ENCODE measurements at regions not wholly inside any gene's neighbourhood (a gene's known extent, or its start where the extent isn't known, plus 50 kb on each side); places are given as distances from the start of the nearest gene placed in this dataset.

GRCh38 chr18:44214396-44214795, 466.3 kb upstream of the SETBP1 start:
- Histone ChIP-seq H3K27me3 (ENCODE audit: control insufficient read depth, insufficient read depth, low read length) (no peaks in the 10 kb centered on the region), H3K79me2 (no peaks in the 10 kb centered on the region), H2AFZ (no peak overlapping the region), H3K4me1 (no peaks in the 10 kb centered on the region), H3K4me2 (ENCODE audit: low read length) (no peak overlapping the region), H3K9ac (no peak overlapping the region), H3K36me3 (ENCODE audit: control insufficient read depth, insufficient read depth, low read length) (no peaks in the 10 kb centered on the region), H3K27ac (no peak overlapping the region), H3K9me3 (ENCODE audit: control insufficient read depth, low read length) (no peaks in the 10 kb centered on the region), H3K4me3 (ENCODE audit: low read depth, low read length) (no peak overlapping the region)
- TF ChIP-seq CTCF (IDR thresholded peaks at IDR 0.05), result no peak

- no peaks in the 10 kb centered on the region for H3K27me3 ChIP-seq (ENCODE audit: control insufficient read depth, insufficient read depth, low read length)
- no peak overlapping the region for H3K4me2 ChIP-seq (ENCODE audit: low read length)
- no peak overlapping the region for H3K9ac ChIP-seq
- H3K79me2 ChIP-seq, result no peaks in the 10 kb centered on the region
- no peaks in the 10 kb centered on the region for H3K4me1 ChIP-seq
- H3K27ac ChIP-seq, result no peak overlapping the region
- H3K4me3 ChIP-seq (ENCODE audit: low read depth, low read length), result no peak overlapping the region
- H2AFZ ChIP-seq, result no peak overlapping the region
- H3K9me3 ChIP-seq (ENCODE audit: control insufficient read depth, low read length), result no peaks in the 10 kb centered on the region
- TF ChIP-seq CTCF (IDR thresholded peaks at IDR 0.05), result no peak
- no peaks in the 10 kb centered on the region for H3K36me3 ChIP-seq (ENCODE audit: control insufficient read depth, insufficient read depth, low read length)
These were observed 464.5 kb upstream of the SETBP1 start for GRCh38 chr18:44216169-44216568.

- no peaks in the 10 kb centered on the region for H3K4me1 ChIP-seq
- no peak overlapping the region for H3K27ac ChIP-seq
- no peak overlapping the region for H2AFZ ChIP-seq
- no peaks in the 10 kb centered on the region for H3K27me3 ChIP-seq (ENCODE audit: control insufficient read depth, insufficient read depth, low read length)
- TF ChIP-seq CTCF (IDR thresholded peaks at IDR 0.05), result no peak
- no peak overlapping the region for H3K4me2 ChIP-seq (ENCODE audit: low read length)
- H3K79me2 ChIP-seq, result no peaks in the 10 kb centered on the region
- no peak overlapping the region for H3K4me3 ChIP-seq (ENCODE audit: low read depth, low read length)
- H3K36me3 ChIP-seq (ENCODE audit: control insufficient read depth, insufficient read depth, low read length), result no peaks in the 10 kb centered on the region
- no peaks in the 10 kb centered on the region for H3K9me3 ChIP-seq (ENCODE audit: control insufficient read depth, low read length)
- no peak overlapping the region for H3K9ac ChIP-seq
These were observed 453.2 kb upstream of the SETBP1 start for GRCh38 chr18:44227501-44227900.

- no peaks in the 10 kb centered on the region for H3K36me3 ChIP-seq (ENCODE audit: control insufficient read depth, insufficient read depth, low read length)
- H3K27ac ChIP-seq, result no peak overlapping the region
- no peak overlapping the region for H3K9ac ChIP-seq
- H3K27me3 ChIP-seq (ENCODE audit: control insufficient read depth, insufficient read depth, low read length), result no peaks in the 10 kb centered on the region
- TF ChIP-seq CTCF (IDR thresholded peaks at IDR 0.05), result no peak
- H3K4me3 ChIP-seq (ENCODE audit: low read depth, low read length), result no peak overlapping the region
- no peak overlapping the region for H3K4me2 ChIP-seq (ENCODE audit: low read length)
- H3K79me2 ChIP-seq, result no peaks in the 10 kb centered on the region
- no peak overlapping the region for H2AFZ ChIP-seq
- H3K4me1 ChIP-seq, result no peaks in the 10 kb centered on the region
- H3K9me3 ChIP-seq (ENCODE audit: control insufficient read depth, low read length), result no peaks in the 10 kb centered on the region
These were observed 451.0 kb upstream of the SETBP1 start for GRCh38 chr18:44229693-44230108.

DNA sequence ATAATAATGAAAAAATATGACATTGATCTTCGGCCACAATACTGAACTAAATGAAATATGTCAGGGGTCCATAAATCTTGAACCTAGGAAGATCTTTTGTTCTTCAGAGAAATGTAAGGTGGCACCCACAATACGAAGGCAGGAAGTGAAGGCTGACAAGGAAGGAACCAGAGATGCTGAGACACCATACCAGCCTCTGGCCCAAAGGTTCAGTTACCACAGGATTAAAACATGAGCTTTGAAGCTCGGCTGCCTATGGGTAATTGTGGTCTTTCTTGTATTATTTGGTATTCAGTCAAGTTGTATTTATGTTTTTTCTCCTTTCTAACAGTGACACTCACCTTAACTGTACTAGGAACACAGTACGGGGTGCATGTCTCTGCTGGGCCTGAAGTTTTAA, 448.8 kb upstream of the SETBP1 start:
- H3K4me1 ChIP-seq, result no peaks in the 10 kb centered on the region
- H3K4me2 ChIP-seq (ENCODE audit: low read length), result no peak overlapping the region
- no peaks in the 10 kb centered on the region for H3K27me3 ChIP-seq (ENCODE audit: control insufficient read depth, insufficient read depth, low read length)
- no peak overlapping the region for H3K4me3 ChIP-seq (ENCODE audit: low read depth, low read length)
- H3K9me3 ChIP-seq (ENCODE audit: control insufficient read depth, low read length), result no peaks in the 10 kb centered on the region
- H3K36me3 ChIP-seq (ENCODE audit: control insufficient read depth, insufficient read depth, low read length), result no peaks in the 10 kb centered on the region
- no peak for TF ChIP-seq CTCF (IDR thresholded peaks at IDR 0.05)
- H2AFZ ChIP-seq, result no peak overlapping the region
- H3K79me2 ChIP-seq, result no peaks in the 10 kb centered on the region
- H3K27ac ChIP-seq, result no peak overlapping the region
- no peak overlapping the region for H3K9ac ChIP-seq
